GM19438 (cell line): ENCODE measurements at regions not wholly inside any gene's neighbourhood (a gene's known extent, or its start where the extent isn't known, plus 50 kb on each side); places are given as distances from the start of the nearest gene placed in this dataset.
"Not testable (repeated sequence)": the region's sequence is repeated elsewhere in the genome, so short reads cannot be mapped to it uniquely, and the experiment has no call there.

Source experiments
- ATAC-seq: cut with Tn5 transposase; IDR thresholded peaks from one replicate; pipeline ENCODE4 v1.9.1; 2021; ENCODE audit warnings: low read depth; ENCODE audit not compliant: unreplicated experiment

DNA sequence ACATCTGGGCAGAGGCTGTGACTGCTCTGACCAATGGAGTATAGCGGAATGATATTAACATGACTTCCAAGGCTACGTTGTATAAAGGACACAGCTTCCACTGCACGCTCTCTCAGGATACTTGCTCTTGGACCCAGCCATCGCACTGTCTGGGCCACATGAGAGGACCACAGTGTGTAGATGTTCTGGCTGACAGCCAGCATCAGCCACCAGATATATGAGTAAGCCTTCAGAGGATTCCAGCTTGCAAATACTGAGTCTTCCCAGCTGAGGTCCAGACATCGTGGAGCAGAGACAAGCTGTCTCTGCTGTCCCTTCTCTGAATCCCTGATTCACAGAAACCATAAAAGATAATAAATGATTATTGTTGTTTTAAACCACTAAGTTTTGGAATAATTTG is 146.8 kb upstream of the USP9X start:
- ATAC-seq, result no peak

DNA sequence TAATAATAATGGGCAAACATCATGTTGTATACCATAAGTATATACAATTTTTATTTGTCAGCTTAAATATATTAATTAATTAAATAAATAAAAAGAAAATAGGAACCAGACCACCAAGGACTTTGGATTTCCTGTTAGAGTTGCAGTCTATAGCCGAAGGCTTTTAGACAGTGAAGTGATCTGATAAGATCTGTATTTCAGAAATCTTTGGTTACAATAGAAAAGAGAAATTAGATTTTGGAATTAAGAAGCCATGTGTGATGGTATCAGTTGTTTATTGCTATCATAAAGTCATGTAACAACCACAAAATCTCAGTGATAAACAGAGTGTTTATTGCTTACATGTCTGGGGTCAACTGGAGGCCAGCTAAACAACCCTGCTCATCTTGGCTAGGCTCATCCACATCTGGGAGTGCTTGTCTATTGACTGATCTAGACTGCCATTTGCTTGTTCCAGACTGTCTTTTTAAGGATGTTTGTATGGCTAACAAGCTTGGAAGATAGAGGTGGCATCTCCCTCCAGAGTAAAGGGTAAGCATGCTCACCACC is 142.1 kb upstream of the USP9X start:
- no peak for ATAC-seq

DNA sequence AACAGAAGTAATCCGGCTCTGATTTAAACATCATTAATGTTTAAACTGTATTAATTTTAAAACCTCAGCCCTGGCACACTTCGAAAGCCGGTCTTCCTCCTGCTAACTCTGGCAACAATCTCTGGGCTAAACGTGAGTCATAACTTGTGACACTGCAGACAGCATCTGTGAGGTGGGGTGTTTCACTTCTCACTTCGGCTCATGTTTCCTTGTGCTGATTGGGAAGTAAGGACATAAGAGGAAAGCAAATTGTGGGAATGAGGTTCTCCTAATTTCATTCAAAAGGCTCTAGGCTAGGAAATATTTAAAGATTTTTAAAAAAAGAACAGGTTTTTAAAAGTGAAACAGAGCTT is 139.9 kb upstream of the USP9X start:
- peak; percentile 64 for ATAC-seq

GRCh38 chrX:40947276-40947675 is 138.0 kb upstream of the USP9X start:
- no peak for ATAC-seq

DNA sequence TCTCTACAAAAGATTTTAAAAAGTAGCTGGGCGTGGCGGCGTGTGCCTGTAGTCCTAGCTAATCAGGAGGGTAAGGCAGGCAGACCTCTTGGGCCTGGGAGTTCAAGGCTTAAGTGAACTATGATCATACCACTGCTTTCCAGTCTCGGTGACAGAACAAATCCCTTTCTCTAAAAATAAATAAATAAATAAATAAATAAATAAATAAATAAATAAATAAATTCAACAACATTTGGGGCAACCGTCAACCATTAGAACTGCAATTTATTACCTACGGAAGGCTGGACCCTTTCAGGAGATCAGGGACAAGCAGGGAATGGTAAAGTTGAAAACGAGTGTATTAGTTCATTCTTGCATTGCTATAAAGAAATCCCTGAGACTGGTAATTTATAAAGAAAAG is 136.2 kb upstream of the USP9X start:
- no peak for ATAC-seq

- ATAC-seq, result no peak
Measured at GRCh38 chrX:40950546-40950945, 134.7 kb upstream of the USP9X start.

GRCh38 chrX:40951407-40951806 is 133.8 kb upstream of the USP9X start:
- not testable (repeated sequence) for ATAC-seq

GRCh38 chrX:40952855-40953254 is 132.4 kb upstream of the USP9X start:
- ATAC-seq, result no peak

DNA sequence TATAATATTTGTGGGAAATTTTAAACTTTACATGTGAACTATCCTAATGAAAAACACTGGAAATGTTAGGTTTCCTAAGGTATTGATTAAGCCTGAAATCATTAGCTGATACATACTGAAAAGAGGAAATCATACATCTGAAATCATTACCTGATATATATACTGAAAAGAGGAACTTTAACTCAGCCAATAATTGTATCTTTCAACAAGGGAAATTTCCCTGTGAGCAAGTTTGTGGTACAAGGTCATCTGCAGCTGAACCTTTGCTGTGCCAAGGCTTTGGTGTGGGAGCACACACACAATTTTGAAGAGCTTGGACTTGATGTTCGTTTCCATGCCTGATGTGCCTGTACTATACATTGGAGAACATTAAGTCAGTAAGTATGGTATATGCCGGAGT is 131.9 kb upstream of the USP9X start:
- ATAC-seq, result no peak

- no peak for ATAC-seq
Measured at GRCh38 chrX:40960041-40960440, 125.2 kb upstream of the USP9X start.

GRCh38 chrX:40962793-40963407 is 122.3 kb upstream of the USP9X start:
- ATAC-seq, result no peak

DNA sequence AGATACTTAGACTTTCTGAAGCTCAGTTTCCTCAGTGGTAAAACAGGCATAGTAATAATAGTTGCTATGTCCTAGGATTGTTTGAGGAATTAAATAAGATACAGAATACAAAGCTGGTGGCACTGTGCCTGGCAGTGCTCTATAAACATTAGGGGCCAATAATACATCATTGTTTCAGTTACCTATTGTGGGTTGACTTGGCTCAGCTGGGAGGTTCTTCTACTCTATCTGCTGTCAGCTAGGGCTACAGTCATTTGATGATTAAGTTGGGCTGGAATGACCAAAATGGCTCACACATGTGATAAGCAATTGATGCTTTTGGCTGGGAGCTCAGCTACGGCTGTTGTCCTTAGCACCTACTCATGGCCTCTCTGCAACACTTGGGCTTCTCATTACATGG is 121.2 kb upstream of the USP9X start:
- no peak for ATAC-seq

DNA sequence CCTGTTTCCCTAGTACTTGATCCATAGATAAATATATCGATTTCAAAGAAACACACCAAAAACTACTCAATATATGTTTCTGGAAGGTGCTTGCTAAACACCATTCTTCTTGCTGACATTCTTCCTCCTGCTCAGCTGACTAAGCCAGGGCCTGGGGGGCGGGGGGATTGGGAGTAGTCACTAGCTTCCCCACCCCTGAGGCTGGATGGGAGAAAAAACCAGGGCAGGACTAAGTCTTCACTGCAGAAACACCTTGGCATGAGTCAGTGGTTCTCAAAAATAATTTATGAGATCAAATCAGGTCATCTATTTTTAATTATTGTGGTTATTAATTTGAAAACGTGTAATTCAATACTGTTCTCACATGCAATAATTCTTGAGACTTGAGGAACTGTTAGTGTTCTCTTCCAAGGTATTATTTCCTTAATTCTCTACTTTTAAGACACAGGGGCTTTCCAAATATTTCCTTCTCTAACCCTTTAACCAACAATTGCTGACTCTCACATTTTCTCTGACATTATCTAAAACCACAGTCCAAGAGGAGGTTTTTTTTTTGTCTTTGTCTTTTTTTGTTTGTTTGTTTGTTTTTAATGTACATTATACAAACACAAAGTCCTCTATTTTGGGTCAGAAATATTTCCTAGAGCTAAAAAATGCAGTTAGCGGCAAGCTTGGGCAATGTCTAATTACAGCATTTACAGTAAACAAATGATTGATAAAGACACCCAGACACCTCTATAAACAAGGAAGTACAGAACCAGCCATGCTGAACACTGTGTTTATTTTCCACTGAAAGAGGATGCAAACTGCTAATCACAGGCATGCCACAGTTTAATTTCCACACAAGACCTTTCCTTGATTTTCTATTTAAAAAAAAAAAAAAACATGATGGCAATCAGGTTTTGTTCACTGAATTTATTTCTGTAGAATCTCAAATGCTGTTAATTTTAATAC is 120.3 kb upstream of the USP9X start:
- ATAC-seq, result no peak

DNA sequence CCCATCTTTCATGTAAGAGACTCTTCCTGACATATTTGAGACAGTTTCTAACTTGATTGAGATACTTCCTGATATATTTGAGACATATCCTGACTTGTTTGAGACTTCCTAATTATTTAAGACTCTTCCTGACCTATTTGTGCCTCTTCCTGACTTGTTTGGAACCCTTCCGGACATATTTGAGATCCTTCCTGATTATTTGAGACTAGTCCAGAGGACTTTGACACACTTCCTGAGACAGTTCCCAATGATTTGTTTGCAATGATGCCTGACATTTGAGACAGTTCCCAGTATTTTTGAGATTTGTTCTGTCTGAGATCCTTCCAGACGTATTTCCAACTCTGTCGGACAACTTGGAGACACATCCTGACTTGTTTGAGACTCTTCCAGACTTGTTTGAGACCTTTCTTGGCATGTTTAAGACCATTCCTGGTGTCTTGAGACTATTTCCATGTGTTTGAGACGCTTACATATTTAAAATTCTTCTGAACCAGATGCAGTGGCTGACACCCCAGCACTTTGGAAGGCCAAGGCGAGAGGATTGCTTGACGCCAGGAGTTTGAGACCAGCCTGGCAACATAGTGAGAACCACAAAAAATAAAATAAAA is 118.9 kb upstream of the USP9X start:
- no peak for ATAC-seq

DNA sequence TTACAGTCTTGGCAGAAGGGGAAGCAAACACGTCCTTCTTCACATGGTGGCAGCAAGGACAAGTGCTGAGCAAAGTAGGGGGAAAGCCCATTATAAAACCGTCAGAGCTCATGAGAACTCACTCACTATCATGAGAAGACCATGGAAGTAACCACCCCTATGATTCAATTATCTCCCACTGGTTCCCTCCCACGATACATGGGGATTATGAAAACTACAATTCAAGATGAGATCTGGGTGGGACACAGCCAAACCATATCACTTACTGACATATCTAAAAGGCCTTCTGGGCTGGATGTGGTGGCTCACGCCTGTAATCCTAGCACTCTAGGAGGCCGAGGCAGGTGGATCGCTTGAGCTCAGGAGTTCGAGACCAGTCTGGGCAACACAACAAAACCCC is 117.1 kb upstream of the USP9X start:
- ATAC-seq, result no peak

DNA sequence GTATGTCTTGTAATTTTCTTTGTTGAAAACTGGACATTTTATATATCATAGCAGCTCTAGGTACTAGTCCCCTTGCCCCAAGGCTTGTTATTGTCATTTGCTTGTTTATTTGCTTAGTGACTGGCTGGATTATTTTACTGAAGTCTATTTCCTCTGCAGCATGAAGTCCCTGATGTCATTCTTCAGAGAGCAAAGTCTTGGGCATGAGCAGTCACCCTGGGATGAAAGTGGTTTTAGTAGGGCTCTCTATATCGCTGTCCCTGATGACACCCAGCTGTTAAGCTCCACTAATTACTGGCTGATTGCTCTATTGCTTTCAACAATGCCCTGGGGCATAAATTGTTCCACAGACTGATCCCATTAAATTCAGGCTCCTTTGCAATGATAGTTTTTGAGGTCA is 113.5 kb upstream of the USP9X start:
- ATAC-seq, result no peak

- ATAC-seq, result no peak
Measured at GRCh38 chrX:40973619-40974018, 111.6 kb upstream of the USP9X start.

DNA sequence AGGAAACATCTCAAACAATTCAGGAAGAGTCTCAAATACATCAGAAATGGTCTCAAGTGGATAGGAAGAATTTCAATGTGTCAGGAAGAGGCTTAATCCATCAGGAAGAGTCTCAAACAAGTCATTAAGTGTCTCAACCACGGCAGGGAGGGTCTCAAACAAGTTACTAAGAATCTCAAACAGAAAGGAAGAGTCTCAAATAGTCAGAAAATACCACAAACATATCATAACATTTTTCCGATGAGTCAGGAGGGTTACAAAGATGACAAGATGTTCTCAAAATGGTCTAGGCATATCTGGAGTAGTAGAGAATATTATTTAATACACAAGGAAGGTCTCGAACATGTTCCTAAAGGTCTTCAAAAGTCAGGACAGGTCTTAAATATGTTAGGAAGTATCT is 109.3 kb upstream of the USP9X start:
- no peak for ATAC-seq

DNA sequence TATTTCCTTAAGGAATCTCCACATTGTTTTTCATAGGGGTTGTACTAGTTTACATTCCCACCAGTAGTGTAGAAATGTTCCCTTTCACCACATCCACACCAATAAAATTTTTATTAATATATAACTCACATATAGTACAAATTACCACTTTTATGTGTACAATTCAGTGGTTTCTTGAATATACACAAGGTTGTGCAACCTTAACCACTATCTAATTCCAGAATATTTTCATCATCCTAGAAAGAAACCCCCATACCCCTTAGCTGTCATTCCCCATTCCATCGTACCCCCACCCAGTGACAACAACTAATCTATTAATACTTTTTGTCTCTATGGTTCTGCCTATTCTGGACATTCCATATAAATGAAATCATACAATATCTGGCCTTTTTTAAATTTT is 108.3 kb upstream of the USP9X start:
- ATAC-seq, result no peak

GRCh38 chrX:40984962-40985361 is 100.3 kb upstream of the USP9X start:
- no peak for ATAC-seq

DNA sequence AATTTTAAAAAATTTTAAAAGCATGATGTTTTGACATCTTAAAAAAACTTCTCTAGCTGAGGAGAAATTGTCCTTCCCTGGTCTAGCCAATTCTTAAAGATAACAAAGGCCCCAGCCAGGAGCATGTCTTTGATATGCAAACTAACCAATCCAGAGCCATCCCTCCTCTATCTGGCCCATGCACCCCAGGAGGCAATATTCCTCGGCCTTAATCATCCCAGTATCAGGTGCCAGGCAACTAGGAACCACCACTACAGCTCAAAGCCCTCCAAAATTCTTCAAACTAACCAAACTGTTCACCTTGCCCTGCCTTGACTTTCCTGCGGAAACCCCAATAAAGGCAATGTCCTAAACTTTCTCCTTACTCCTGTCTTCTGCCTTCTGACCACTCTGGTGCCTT is 97.8 kb upstream of the USP9X start:
- no peak for ATAC-seq

DNA sequence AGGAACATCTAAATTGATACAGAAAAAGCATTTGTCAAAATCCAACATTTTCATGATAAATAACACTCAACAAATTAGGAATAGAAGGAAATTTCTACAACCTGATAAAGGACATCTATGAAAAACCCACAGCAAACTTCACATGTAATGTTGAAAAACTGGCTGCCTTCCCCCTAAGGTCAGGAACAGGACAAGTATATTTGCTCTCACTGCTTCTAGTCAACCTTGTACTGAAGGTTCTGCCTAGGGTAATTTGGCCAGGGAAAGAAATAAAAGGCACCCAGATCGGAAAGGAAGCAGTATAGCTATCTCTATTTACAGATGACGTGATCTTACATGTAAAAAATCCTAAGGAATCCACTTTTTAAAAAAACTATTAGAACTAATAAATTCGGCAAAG is 97.1 kb upstream of the USP9X start:
- no peak for ATAC-seq
